Suprapubic skin (tissue), 4 donors: ENCODE measurements at regions not wholly inside any gene's neighbourhood (a gene's known extent, or its start where the extent isn't known, plus 50 kb on each side); places are given as distances from the start of the nearest gene placed in this dataset.

Source experiments
- DNase-seq, 2 donors: peaks; one replicate each; pipeline ENCODE4 v3.0.0-alpha.2; 2019; ENCODE audit warnings: low spot score in 2 of 2
- H3K27ac ChIP-seq: fragments of 200-600 bp; sonication (generic); one replicate; pipeline ENCODE4 v1.5.1; 2019
- H3K27me3 ChIP-seq: fragments of 200-600 bp; sonication (generic); one replicate; pipeline ENCODE4 v1.5.1; 2019
- H3K36me3 ChIP-seq: fragments of 200-600 bp; sonication (generic); one replicate; pipeline ENCODE4 v1.5.1; 2019
- H3K4me1 ChIP-seq: fragments of 200-600 bp; sonication (generic); one replicate; pipeline ENCODE4 v1.5.1; 2019
- H3K4me3 ChIP-seq: fragments of 200-600 bp; sonication (generic); one replicate; pipeline ENCODE4 v1.5.1; 2019; ENCODE audit warnings: mild to moderate bottlenecking
- H3K9me3 ChIP-seq: fragments of 200-600 bp; sonication (generic); one replicate; pipeline ENCODE4 v1.5.1; 2019
- CTCF ChIP-seq, 2 donors: fragments of 200-600 bp in 1 of 2; fragments of 450-650 bp in 1 of 2; sonication (generic) in 1 of 2; IDR thresholded peaks; one replicate each; pipeline ENCODE4 v1.5.1; 2016 to 2019; ENCODE audit warnings: antibody characterized with exemption in 2 of 2, mild to moderate bottlenecking in 1 of 2, moderate library complexity in 1 of 2
- EP300 ChIP-seq: sonication (generic); formaldehyde crosslinking; IDR thresholded peaks from one replicate; pipeline ENCODE4 v1.6.1; 2017; ENCODE audit warnings: antibody characterized with exemption
- POLR2A ChIP-seq, 2 donors: fragments of 450-650 bp; IDR thresholded peaks; one replicate each; pipeline ENCODE4 v1.6.1; 2017; ENCODE audit warnings: antibody characterized with exemption in 2 of 2, mild to moderate bottlenecking in 2 of 2, moderate library complexity in 2 of 2
- POLR2AphosphoS5 ChIP-seq, 3 donors: sonication (generic); formaldehyde crosslinking; IDR thresholded peaks; one replicate each; pipeline ENCODE4 v1.6.1; 2017; ENCODE audit warnings: antibody characterized with exemption in 3 of 3
- WGBS: methylation state at CpG from one replicate; pipeline ENCODE4 v1.1.5; 2018; 5-methylcytosine and 5-hydroxymethylcytosine counted together

- Histone ChIP-seq H3K9me3 (no peaks in the 10 kb centered on the region), H3K27ac (no peak overlapping the region), H3K4me1 (peaks cover 55% of the 10 kb centered on the region), H3K36me3 (no peaks in the 10 kb centered on the region), H3K27me3 (no peaks in the 10 kb centered on the region), H3K4me3 (no peak overlapping the region)
- TF ChIP-seq POLR2AphosphoS5 (IDR thresholded peaks at IDR 0.05), result no peak
- no peak for TF ChIP-seq POLR2A (IDR thresholded peaks at IDR 0.05)
- TF ChIP-seq CTCF (IDR thresholded peaks at IDR 0.05), result no peak
- TF ChIP-seq EP300, result no peak
- WGBS, result 71% methylated on average over 3 of the region's 3 CpGs
- no peak for DNase-seq
Measured at GRCh38 chr13:40231751-40232150, 434.7 kb downstream of the FOXO1 start.

- H3K27ac ChIP-seq, result no peak overlapping the region
- no peak for DNase-seq
- H3K4me3 ChIP-seq, result no peak overlapping the region
- no peaks in the 10 kb centered on the region for H3K27me3 ChIP-seq
- WGBS, result 94% methylated on average over 3 of the region's 3 CpGs
- TF ChIP-seq EP300 (no peak), CTCF (IDR thresholded peaks at IDR 0.05) (no peak), POLR2A (IDR thresholded peaks at IDR 0.05) (no peak), POLR2AphosphoS5 (IDR thresholded peaks at IDR 0.05) (no peak)
- H3K9me3 ChIP-seq, result no peaks in the 10 kb centered on the region
- H3K4me1 ChIP-seq, result peaks cover 62% of the 10 kb centered on the region
- H3K36me3 ChIP-seq, result no peaks in the 10 kb centered on the region
Measured at GRCh38 chr13:40232311-40233040, 434.0 kb downstream of the FOXO1 start.

- Histone ChIP-seq H3K4me1 (peaks cover 73% of the 10 kb centered on the region), H3K27ac (peak overlapping the region; percentile 89), H3K27me3 (no peaks in the 10 kb centered on the region), H3K36me3 (no peaks in the 10 kb centered on the region), H3K9me3 (no peaks in the 10 kb centered on the region), H3K4me3 (no peak overlapping the region)
- WGBS, result 24% methylated on average over 8 of the region's 8 CpGs
- TF ChIP-seq POLR2AphosphoS5 (IDR thresholded peaks at IDR 0.05) (peak in 1 of 3 donors; percentile 22), CTCF (IDR thresholded peaks at IDR 0.05) (no peak)
- no peak for DNase-seq
Measured at GRCh38 chr13:40233731-40234195, 432.7 kb downstream of the FOXO1 start.

GRCh38 chr13:40235160-40235796 lies 431.2 kb downstream of the FOXO1 start:
- WGBS, result 86% methylated on average over 6 of the region's 6 CpGs
- H3K36me3 ChIP-seq, result no peaks in the 10 kb centered on the region
- H3K9me3 ChIP-seq, result no peaks in the 10 kb centered on the region
- TF ChIP-seq CTCF (IDR thresholded peaks at IDR 0.05), result no peak
- TF ChIP-seq POLR2A (IDR thresholded peaks at IDR 0.05), result no peak
- no peak for TF ChIP-seq POLR2AphosphoS5 (IDR thresholded peaks at IDR 0.05)
- no peak for TF ChIP-seq EP300
- H3K27ac ChIP-seq, result peak overlapping the region; percentile 89
- no peaks in the 10 kb centered on the region for H3K27me3 ChIP-seq
- H3K4me1 ChIP-seq, result peaks cover 75% of the 10 kb centered on the region
- no peak overlapping the region for H3K4me3 ChIP-seq
- no peak for DNase-seq

- peak; percentile 79 to 84 for DNase-seq
- H3K4me1 ChIP-seq, result peaks cover 64% of the 10 kb centered on the region
- no peaks in the 10 kb centered on the region for H3K36me3 ChIP-seq
- H3K4me3 ChIP-seq, result no peak overlapping the region
- 39% methylated on average over 11 of the region's 12 CpGs for WGBS
- TF ChIP-seq CTCF (IDR thresholded peaks at IDR 0.05) (no peak), POLR2AphosphoS5 (IDR thresholded peaks at IDR 0.05) (peak; percentile 76 to 94 (median 78)), POLR2A (IDR thresholded peaks at IDR 0.05) (no peak)
- peak overlapping the region; percentile 89 for H3K27ac ChIP-seq
- H3K27me3 ChIP-seq, result no peaks in the 10 kb centered on the region
- no peaks in the 10 kb centered on the region for H3K9me3 ChIP-seq
Measured at GRCh38 chr13:40236566-40237168, 429.8 kb downstream of the FOXO1 start.
